Heart left ventricle (tissue), 13 donors: ENCODE measurements at regions not wholly inside any gene's neighbourhood (a gene's known extent, or its start where the extent isn't known, plus 50 kb on each side); places are given as distances from the start of the nearest gene placed in this dataset.

Experiments used
- POLR2A ChIP-seq, 2 donors: fragments of 450-650 bp; IDR thresholded peaks; one replicate each; pipeline ENCODE4 v1.6.1; 2017; ENCODE audit warnings: antibody characterized with exemption in 2 of 2, mild to moderate bottlenecking in 2 of 2, moderate library complexity in 2 of 2
- TF ChIP-seq, protein P1 (sequence below), 12 donors: fragments of 200-600 bp; sonication (generic) in 4 of 12; IDR thresholded peaks; one replicate each; pipeline versions ENCODE4 v1.5.0 to v1.8.0; 2018 to 2022; ENCODE audit warnings: antibody characterized with exemption in 12 of 12, mild to moderate bottlenecking in 5 of 12
- donor health status: ischemic (EF 13 %, LVEDD 7.1; RV severe dilation, severe dysfunction).
- donor health status: DM: no; HTN: yes; CAD: no.
- donor health status: DM: no; HTN: no; CAD: no.
- donor health status: ischemic (EF 25% LVEDD 6.9; RV normal size, moderate dysfunction).
- donor health status: ischemic (EF 25% LVEDD 5.7; RV mildly dilated, moderate dysfunction).
- donor health status: ischemic (EF 35%, LVEDD 5.7; RV mildly dilated, moderate dysfunction).
- donor health status: nonischemic (EF 11% LVEDD 7.7; RV severe dilation, severe dysfunction).
- donor health status: DM: yes; HTN: yes; CAD: no.
- donor health status: PGD.
- donor health status: ischemic (EF 29% LVEDD 5.4; RV normal size, mild dysfunction).
- donor health status: nonischemic (EF 23%, LVEDD 6.1; RV moderate dilation, normal function).

- TF ChIP-seq POLR2A (IDR thresholded peaks at IDR 0.05): no peak
- TF ChIP-seq, protein P1, sequence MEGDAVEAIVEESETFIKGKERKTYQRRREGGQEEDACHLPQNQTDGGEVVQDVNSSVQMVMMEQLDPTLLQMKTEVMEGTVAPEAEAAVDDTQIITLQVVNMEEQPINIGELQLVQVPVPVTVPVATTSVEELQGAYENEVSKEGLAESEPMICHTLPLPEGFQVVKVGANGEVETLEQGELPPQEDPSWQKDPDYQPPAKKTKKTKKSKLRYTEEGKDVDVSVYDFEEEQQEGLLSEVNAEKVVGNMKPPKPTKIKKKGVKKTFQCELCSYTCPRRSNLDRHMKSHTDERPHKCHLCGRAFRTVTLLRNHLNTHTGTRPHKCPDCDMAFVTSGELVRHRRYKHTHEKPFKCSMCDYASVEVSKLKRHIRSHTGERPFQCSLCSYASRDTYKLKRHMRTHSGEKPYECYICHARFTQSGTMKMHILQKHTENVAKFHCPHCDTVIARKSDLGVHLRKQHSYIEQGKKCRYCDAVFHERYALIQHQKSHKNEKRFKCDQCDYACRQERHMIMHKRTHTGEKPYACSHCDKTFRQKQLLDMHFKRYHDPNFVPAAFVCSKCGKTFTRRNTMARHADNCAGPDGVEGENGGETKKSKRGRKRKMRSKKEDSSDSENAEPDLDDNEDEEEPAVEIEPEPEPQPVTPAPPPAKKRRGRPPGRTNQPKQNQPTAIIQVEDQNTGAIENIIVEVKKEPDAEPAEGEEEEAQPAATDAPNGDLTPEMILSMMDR (IDR thresholded peaks at IDR 0.05): no peak
These were observed 802.0 kb downstream of the C6orf118 start for GRCh38 chr6:164507206-164507940.
